H9 (cell line): ENCODE measurements at regions not wholly inside any gene's neighbourhood (a gene's known extent, or its start where the extent isn't known, plus 50 kb on each side); places are given as distances from the start of the nearest gene placed in this dataset.

ENCODE experiments used
- DNase-seq: peaks from one replicate; pipeline ENCODE4 v3.0.0-alpha.2; 2017
- H2AFZ ChIP-seq: one replicate; pipeline ENCODE4 v1.6.1; 2013; ENCODE audit warnings: mild to moderate bottlenecking, low read length, control low read depth, moderate library complexity
- H2AK5ac ChIP-seq: 2 replicates; pipeline ENCODE4 v1.6.1; 2013; ENCODE audit warnings: low read length, control low read depth, mixed read lengths; ENCODE audit not compliant: insufficient read length
- H2BK120ac ChIP-seq: one replicate; pipeline ENCODE4 v1.6.1; 2013; ENCODE audit warnings: low read depth, mild to moderate bottlenecking, low read length, control low read depth, inconsistent platforms; ENCODE audit not compliant: poor library complexity, severe bottlenecking
- H2BK12ac ChIP-seq: 2 replicates; pipeline ENCODE4 v1.6.1; 2013; ENCODE audit warnings: low read length, control low read depth, mixed read lengths, low read depth; ENCODE audit not compliant: insufficient read length
- H2BK15ac ChIP-seq: 2 replicates; pipeline ENCODE4 v1.6.1; 2013; ENCODE audit warnings: low read depth, low read length, control low read depth
- H2BK20ac ChIP-seq: one replicate; pipeline ENCODE4 v1.6.1; 2013; ENCODE audit warnings: low read depth, mild to moderate bottlenecking, low read length, control low read depth, inconsistent platforms; ENCODE audit not compliant: poor library complexity, severe bottlenecking
- H2BK5ac ChIP-seq: 2 replicates; pipeline ENCODE4 v1.6.1; 2013; ENCODE audit warnings: low read length, control low read depth, mixed read lengths; ENCODE audit not compliant: insufficient read length
- H3K14ac ChIP-seq: 2 replicates; pipeline ENCODE4 v1.6.1; 2013; ENCODE audit warnings: low read length, control low read depth; ENCODE audit not compliant: insufficient read depth
- H3K18ac ChIP-seq: 2 replicates; pipeline ENCODE4 v1.6.1; 2013; ENCODE audit warnings: low read depth, mild to moderate bottlenecking, mixed read lengths, low read length, control low read depth; ENCODE audit not compliant: insufficient read length
- H3K23ac ChIP-seq: 2 replicates; pipeline ENCODE4 v1.6.1; 2013; ENCODE audit warnings: low read length, control low read depth, mixed read lengths, low read depth; ENCODE audit not compliant: insufficient read length
- H3K23me2 ChIP-seq: 2 replicates; pipeline ENCODE4 v1.6.1; 2013; ENCODE audit warnings: low read depth, mild to moderate bottlenecking, mixed read lengths, low read length, control low read depth; ENCODE audit not compliant: insufficient read length, poor library complexity, severe bottlenecking
- H3K27ac ChIP-seq: 2 replicates; pipeline ENCODE4 v1.5.1; 2013; ENCODE audit warnings: low read length, control low read depth, mixed read lengths, low read depth; ENCODE audit not compliant: insufficient read length
- H3K27me3 ChIP-seq: 2 replicates; pipeline ENCODE4 v1.6.1; 2013; ENCODE audit warnings: low read length, control low read depth, inconsistent platforms; ENCODE audit not compliant: insufficient read depth
- H3K4ac ChIP-seq: 2 replicates; pipeline ENCODE4 v1.6.1; 2013; ENCODE audit warnings: low read depth, mild to moderate bottlenecking, control low read depth, inconsistent platforms, low read length, moderate library complexity
- H3K4me1 ChIP-seq: 2 replicates; pipeline ENCODE4 v1.6.1; 2013; ENCODE audit warnings: low read length, control low read depth, inconsistent platforms; ENCODE audit not compliant: insufficient read depth
- H3K4me2 ChIP-seq: 2 replicates; pipeline ENCODE4 v1.6.1; 2013; ENCODE audit warnings: low read length, control low read depth, mixed read lengths; ENCODE audit not compliant: insufficient read length, insufficient read depth
- H3K56ac ChIP-seq: 2 replicates; pipeline ENCODE4 v1.6.1; 2013; ENCODE audit warnings: low read depth, mild to moderate bottlenecking, mixed read lengths, low read length, control low read depth; ENCODE audit not compliant: insufficient read length
- H3K79me1 ChIP-seq: 2 replicates; pipeline ENCODE4 v1.6.1; 2013; ENCODE audit warnings: low read depth, mild to moderate bottlenecking, moderate library complexity, low read length, control low read depth, inconsistent platforms; ENCODE audit not compliant: insufficient read depth, poor library complexity, severe bottlenecking
- H3K79me2 ChIP-seq: 2 replicates; pipeline ENCODE4 v1.6.1; 2013; ENCODE audit warnings: low read length, control low read depth, inconsistent platforms; ENCODE audit not compliant: insufficient read depth
- H3K9ac ChIP-seq: 2 replicates; pipeline ENCODE4 v1.6.1; 2013; ENCODE audit warnings: low read length, control low read depth, mixed read lengths; ENCODE audit not compliant: insufficient read length; ENCODE audit errors: extremely low read depth
- H3K9me3 ChIP-seq: one replicate; pipeline ENCODE4 v1.6.1; 2013; ENCODE audit warnings: low read depth, low read length, inconsistent platforms; ENCODE audit not compliant: control insufficient read depth
- H3T11ph ChIP-seq: one replicate; pipeline ENCODE4 v1.6.1; 2013; ENCODE audit warnings: mild to moderate bottlenecking, low read length, control low read depth, inconsistent platforms
- H4K20me1 ChIP-seq: one replicate; pipeline ENCODE4 v1.6.1; 2013; ENCODE audit not compliant: control insufficient read depth, insufficient read length, insufficient read depth
- H4K5ac ChIP-seq: 2 replicates; pipeline ENCODE4 v1.6.1; 2013; ENCODE audit warnings: low read depth, mild to moderate bottlenecking, mixed read lengths, low read length, control low read depth; ENCODE audit not compliant: insufficient read length
- H4K8ac ChIP-seq: replicated peaks from 2 replicates; pipeline ENCODE4 v1.6.1; 2013; ENCODE audit warnings: low read length, control low read depth, mixed read lengths, low read depth; ENCODE audit not compliant: insufficient read length
- H4K91ac ChIP-seq: 2 replicates; pipeline ENCODE4 v1.6.1; 2013; ENCODE audit warnings: low read depth, mild to moderate bottlenecking, moderate library complexity, mixed read lengths, low read length, control low read depth; ENCODE audit not compliant: insufficient read length
- H3K27ac Mint-ChIP-seq, 3 experiments: 2 replicates in 2 of 3; 3 replicates in 1 of 3; pipeline ENCODE4 v1.8.0; 2020 to 2021; ENCODE audit warnings: mixed read lengths in 3 of 3, mild to moderate bottlenecking in 1 of 3, moderate library complexity in 1 of 3
- H3K27me3 Mint-ChIP-seq: 2 replicates; pipeline ENCODE4 v1.8.0; 2021; ENCODE audit warnings: low read depth, mild to moderate bottlenecking, moderate library complexity, mixed read lengths
- H3K36me3 Mint-ChIP-seq, 3 experiments: 2 replicates in 2 of 3; 3 replicates in 1 of 3; pipeline ENCODE4 v1.8.0; 2020 to 2021; ENCODE audit warnings: low read depth in 3 of 3, mixed read lengths in 3 of 3; ENCODE audit not compliant: insufficient read depth in 1 of 3
- H3K4me1 Mint-ChIP-seq, 2 experiments: 2 replicates each; pipeline ENCODE4 v1.8.0; 2020; ENCODE audit warnings: mixed read lengths in 2 of 2
- H3K4me3 Mint-ChIP-seq, 2 experiments: 2 replicates in 1 of 2; 3 replicates in 1 of 2; pipeline ENCODE4 v1.8.0; 2020 to 2021; ENCODE audit warnings: mild to moderate bottlenecking in 2 of 2, mixed read lengths in 2 of 2, moderate library complexity in 1 of 2
- H3K9me3 Mint-ChIP-seq, 2 experiments: 2 replicates in 1 of 2; 3 replicates in 1 of 2; pipeline ENCODE4 v1.8.0; 2020; ENCODE audit warnings: mild to moderate bottlenecking in 2 of 2, mixed read lengths in 2 of 2, moderate library complexity in 1 of 2
- WGBS: extraction: QIAGEN DNeasy Blood & Tissue Kit; methylation state at CpG from one replicate; pipeline ENCODE4 v1.1.7; 2013; ENCODE audit warnings: missing lambda C conversion rate, low lambda C conversion rate, mixed read lengths; ENCODE audit not compliant: insufficient read length; ENCODE audit errors: extremely low coverage; 5-methylcytosine and 5-hydroxymethylcytosine counted together
- TF ChIP-seq, protein P1 (sequence below): fragments of 200-600 bp; sonication (generic); conservative IDR thresholded peaks from 3 replicates; pipeline ENCODE4 v1.8.0; 2021; ENCODE audit warnings: antibody characterized with exemption, mild to moderate bottlenecking

DNA sequence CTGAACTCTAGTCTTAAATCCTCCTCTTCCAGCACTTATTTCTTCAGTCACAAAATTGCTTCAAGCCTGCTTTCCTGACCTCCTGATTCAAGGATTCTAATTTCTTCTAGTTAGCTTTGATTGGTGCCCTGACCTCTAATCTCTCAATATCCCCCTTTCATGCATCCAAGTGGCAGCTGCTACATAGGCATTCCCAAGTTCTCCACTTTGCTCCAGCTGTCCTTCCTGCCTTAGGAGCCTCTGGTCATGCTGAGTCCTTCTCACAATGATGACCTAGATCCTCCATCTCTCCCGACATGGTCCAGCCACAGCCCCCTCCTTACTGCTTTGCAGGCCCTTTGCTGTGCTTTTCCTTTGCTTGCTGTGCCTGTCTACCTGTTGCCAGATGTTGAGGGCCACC is 347.8 kb upstream of the C2CD4B start:
- no peak overlapping the region for H3K4me3 Mint-ChIP-seq
- no peak overlapping the region for H3T11ph ChIP-seq
- no peak overlapping the region for H3K23ac ChIP-seq
- no peak overlapping the region for H3K14ac ChIP-seq
- H4K20me1 ChIP-seq: no peaks in the 10 kb centered on the region
- H3K23me2 ChIP-seq: no peaks in the 10 kb centered on the region
- no peaks in the 10 kb centered on the region for H3K9me3 Mint-ChIP-seq
- H3K36me3 Mint-ChIP-seq: no peaks in the 10 kb centered on the region
- no peak overlapping the region for H3K4me2 ChIP-seq
- no peak overlapping the region for H3K18ac ChIP-seq
- H2BK20ac ChIP-seq: no peak overlapping the region
- no peaks in the 10 kb centered on the region for H3K27me3 ChIP-seq
- H3K27ac Mint-ChIP-seq: no peak overlapping the region
- no peaks in the 10 kb centered on the region for H3K9me3 ChIP-seq
- no peak overlapping the region for H2BK120ac ChIP-seq
- no peak overlapping the region for H2BK12ac ChIP-seq
- H4K91ac ChIP-seq: no peak overlapping the region
- no peak overlapping the region for H2AFZ ChIP-seq
- no peaks in the 10 kb centered on the region for H3K27me3 Mint-ChIP-seq
- H2BK5ac ChIP-seq: no peak overlapping the region
- H3K79me2 ChIP-seq: no peaks in the 10 kb centered on the region
- TF ChIP-seq, protein P1, sequence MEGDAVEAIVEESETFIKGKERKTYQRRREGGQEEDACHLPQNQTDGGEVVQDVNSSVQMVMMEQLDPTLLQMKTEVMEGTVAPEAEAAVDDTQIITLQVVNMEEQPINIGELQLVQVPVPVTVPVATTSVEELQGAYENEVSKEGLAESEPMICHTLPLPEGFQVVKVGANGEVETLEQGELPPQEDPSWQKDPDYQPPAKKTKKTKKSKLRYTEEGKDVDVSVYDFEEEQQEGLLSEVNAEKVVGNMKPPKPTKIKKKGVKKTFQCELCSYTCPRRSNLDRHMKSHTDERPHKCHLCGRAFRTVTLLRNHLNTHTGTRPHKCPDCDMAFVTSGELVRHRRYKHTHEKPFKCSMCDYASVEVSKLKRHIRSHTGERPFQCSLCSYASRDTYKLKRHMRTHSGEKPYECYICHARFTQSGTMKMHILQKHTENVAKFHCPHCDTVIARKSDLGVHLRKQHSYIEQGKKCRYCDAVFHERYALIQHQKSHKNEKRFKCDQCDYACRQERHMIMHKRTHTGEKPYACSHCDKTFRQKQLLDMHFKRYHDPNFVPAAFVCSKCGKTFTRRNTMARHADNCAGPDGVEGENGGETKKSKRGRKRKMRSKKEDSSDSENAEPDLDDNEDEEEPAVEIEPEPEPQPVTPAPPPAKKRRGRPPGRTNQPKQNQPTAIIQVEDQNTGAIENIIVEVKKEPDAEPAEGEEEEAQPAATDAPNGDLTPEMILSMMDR: no peak
- no peak overlapping the region for H3K56ac ChIP-seq
- no peaks in the 10 kb centered on the region for H3K79me1 ChIP-seq
- H3K9ac ChIP-seq: no peak overlapping the region
- H3K27ac ChIP-seq: no peak overlapping the region
- peaks cover 16 to 29% of the 10 kb centered on the region in 2 experiments for H3K4me1 Mint-ChIP-seq
- no peak overlapping the region for H3K4ac ChIP-seq
- H3K4me1 ChIP-seq: no peaks in the 10 kb centered on the region
- DNase-seq: no peak
- H2AK5ac ChIP-seq: no peak overlapping the region
- no CpG with 5 or more reads among the region's 1 CpG for WGBS
- H4K5ac ChIP-seq: no peak overlapping the region
- no peak overlapping the region for H4K8ac ChIP-seq
- no peak overlapping the region for H2BK15ac ChIP-seq
